Esophagus squamous epithelium (tissue), 5 donors: ENCODE measurements at regions not wholly inside any gene's neighbourhood (a gene's known extent, or its start where the extent isn't known, plus 50 kb on each side); places are given as distances from the start of the nearest gene placed in this dataset.
A peak's percentile ranks its signal among the peaks of the same experiment; 100 is the strongest.

Experiments
- DNase-seq: peaks from one replicate; lab custom pipeline; 2025; lab: John Stamatoyannopoulos, UW
- H3K27ac ChIP-seq, 4 donors: fragments of 200-600 bp; sonication (generic); one replicate each; pipeline ENCODE4 v1.5.1; 2016 to 2019; ENCODE audit warnings: mild to moderate bottlenecking in 1 of 4
- H3K27me3 ChIP-seq, 4 donors: fragments of 200-600 bp; sonication (generic); 1 replicate in 3 of 4; 2 replicates in 1 of 4; pipeline versions ENCODE4 v1.5.1 to v1.6.0; 2017 to 2021; ENCODE audit warnings: antibody characterized with exemption in 1 of 4
- H3K36me3 ChIP-seq, 3 donors: fragments of 200-600 bp; sonication (generic); one replicate each; pipeline ENCODE4 v1.5.1; 2016 to 2019
- H3K4me1 ChIP-seq, 3 donors: fragments of 200-600 bp; sonication (generic); one replicate each; pipeline ENCODE4 v1.5.1; 2017 to 2019
- H3K4me3 ChIP-seq, 4 donors: fragments of 200-600 bp; sonication (generic); 1 replicate in 3 of 4; 2 replicates in 1 of 4; pipeline ENCODE4 v1.5.1; 2016 to 2019; ENCODE audit warnings: mild to moderate bottlenecking in 2 of 4, moderate library complexity in 1 of 4
- H3K9me3 ChIP-seq, 3 donors: fragments of 200-600 bp; sonication (generic); one replicate each; pipeline ENCODE4 v1.5.1; 2016 to 2019
- CTCF ChIP-seq, 6 experiments: fragments of 450-650 bp in 4 of 6; fragments of 200-600 bp in 2 of 6; sonication (generic) in 2 of 6; IDR thresholded peaks; one replicate each; pipeline ENCODE4 v1.5.1; 2016 to 2019; ENCODE audit warnings: antibody characterized with exemption in 6 of 6, mild to moderate bottlenecking in 4 of 6, moderate library complexity in 4 of 6
- POLR2A ChIP-seq, 4 donors: fragments of 450-650 bp; IDR thresholded peaks; one replicate each; pipeline ENCODE4 v1.6.1; 2017; ENCODE audit warnings: antibody characterized with exemption in 4 of 4, mild to moderate bottlenecking in 4 of 4, moderate library complexity in 3 of 4
- WGBS, 2 donors: methylation state at CpG; one replicate each; pipeline ENCODE4 v1.1.5; 2018; 5-methylcytosine and 5-hydroxymethylcytosine counted together
- intact Hi-C: fragments of 100-400 bp; cut with DNase I; formaldehyde crosslinking; loops from one replicate; pipeline ENCODE4 v1.15.0; 2022
- donor health status: DM: yes; HTN: yes; CAD: no.

- WGBS, 2 donors = 31 to 51% methylated on average over 3 to 6 of the region's 16 CpGs
- no peak for TF ChIP-seq POLR2A (IDR thresholded peaks at IDR 0.05)
- no peak for TF ChIP-seq CTCF (IDR thresholded peaks at IDR 0.05)
- intact Hi-C loops = no loop called here
These were observed 174.7 kb downstream of the IGLL1 start for GRCh38 chr22:23405366-23405851.

GRCh38 chr22:23404689-23405365 lies 175.3 kb downstream of the IGLL1 start:
- Histone ChIP-seq H3K27me3 (peaks cover 0 to 30% (median 0%) of the 10 kb centered on the region in 4 donors), H3K9me3 (no peaks in the 10 kb centered on the region), H3K27ac (no peak overlapping the region), H3K4me3 (no peak overlapping the region), H3K4me1 (peaks cover 0 to 12% (median 0%) of the 10 kb centered on the region in 3 donors), H3K36me3 (no peaks in the 10 kb centered on the region)
- DNase-seq = no peak
- TF ChIP-seq POLR2A (IDR thresholded peaks at IDR 0.05) (no peak), CTCF (IDR thresholded peaks at IDR 0.05) (no peak)
- intact Hi-C loops = loop anchor here (5.0 kb wide), 1 partner anchor 132 kb away; no protein-coding TSS in a partner anchor
- no CpG with 5 or more reads among the region's 11 CpGs for WGBS, 2 donors

More at GRCh38 chr22:23405366-23405851, 174.7 kb downstream of the IGLL1 start:
- peaks cover 0 to 12% (median 0%) of the 10 kb centered on the region in 3 donors for H3K4me1 ChIP-seq
- no peak overlapping the region for H3K27ac ChIP-seq
- DNase-seq = no peak
- H3K27me3 ChIP-seq = peaks cover 0 to 30% (median 0%) of the 10 kb centered on the region in 4 donors
- H3K9me3 ChIP-seq = no peaks in the 10 kb centered on the region
- no peaks in the 10 kb centered on the region for H3K36me3 ChIP-seq
- no peak overlapping the region for H3K4me3 ChIP-seq

- Histone ChIP-seq H3K36me3 (no peaks in the 10 kb centered on the region), H3K4me1 (peaks cover 0 to 12% (median 0%) of the 10 kb centered on the region in 3 donors), H3K9me3 (no peaks in the 10 kb centered on the region), H3K27ac (no peak overlapping the region), H3K4me3 (no peak overlapping the region), H3K27me3 (peaks cover 0 to 30% (median 0%) of the 10 kb centered on the region in 4 donors)
- WGBS, 2 donors = 82 to 91% methylated on average over 4 to 7 of the region's 13 CpGs
- DNase-seq = no peak
- TF ChIP-seq CTCF (IDR thresholded peaks at IDR 0.05) (no peak), POLR2A (IDR thresholded peaks at IDR 0.05) (no peak)
- intact Hi-C loops = loop anchor here (5.0 kb wide), 1 partner anchor 133 kb away; no protein-coding TSS in a partner anchor
These were observed 176.1 kb downstream of the IGLL1 start for GRCh38 chr22:23403720-23404688.

DNA sequence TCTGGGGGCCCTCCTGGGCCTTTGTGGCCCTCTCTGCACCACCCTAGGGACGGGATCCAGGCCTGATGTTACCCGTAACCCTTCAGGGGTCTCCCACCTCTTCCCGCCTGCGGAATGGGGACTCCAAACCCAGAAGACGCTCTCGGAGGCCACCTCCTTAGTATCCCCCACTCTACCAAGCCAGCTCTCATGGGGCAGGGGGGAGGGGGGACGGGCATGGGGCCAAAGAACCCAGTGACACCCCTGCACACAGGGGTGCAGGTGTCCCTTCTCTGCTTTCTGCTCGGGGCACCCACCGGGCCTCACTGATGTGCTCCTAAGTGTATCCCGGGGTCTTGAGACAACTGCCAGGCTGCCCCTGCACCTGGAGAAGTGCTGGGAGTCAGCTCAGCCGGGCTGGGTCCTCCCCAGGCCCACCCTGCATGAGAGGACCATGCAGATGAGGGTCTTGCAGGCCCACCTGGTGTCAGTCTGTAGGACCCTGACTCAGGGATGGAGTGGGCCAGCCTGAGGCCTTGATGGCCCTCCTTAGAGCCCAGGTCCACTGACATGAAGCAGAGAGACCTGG lies 176.9 kb downstream of the IGLL1 start:
- Histone ChIP-seq H3K27me3 (peaks cover 0 to 30% (median 0%) of the 10 kb centered on the region in 4 donors), H3K27ac (no peak overlapping the region), H3K9me3 (no peaks in the 10 kb centered on the region), H3K36me3 (no peaks in the 10 kb centered on the region), H3K4me1 (peaks cover 0 to 12% (median 0%) of the 10 kb centered on the region in 3 donors), H3K4me3 (peak overlapping the region in 1 of 4 donors; percentile 42)
- no peak for DNase-seq
- TF ChIP-seq POLR2A (IDR thresholded peaks at IDR 0.05) (no peak), CTCF (IDR thresholded peaks at IDR 0.05) (no peak)
- 87% methylated on average over 3 to 9 of the region's 11 CpGs for WGBS, 2 donors
- intact Hi-C loops = loop anchor here (5.0 kb wide), 1 partner anchor 134 kb away; no protein-coding TSS in a partner anchor
